Naive thymus-derived CD4-positive, alpha-beta T cell (primary cell): ENCODE measurements at regions not wholly inside any gene's neighbourhood (a gene's known extent, or its start where the extent isn't known, plus 50 kb on each side); places are given as distances from the start of the nearest gene placed in this dataset.

Source experiments
- ATAC-seq: fragments of 150-1000 bp; cut with Tn5 transposase; 2 replicates; pipeline ENCODE4 v1.10.0; 2021; ENCODE audit warnings: mild to moderate bottlenecking, moderate library complexity
- CTCF ChIA-PET: fragments of 350-600 bp; sonication (Branson Sonifier 250); formaldehyde crosslinking; loops from one replicate; lab custom pipeline; 2021; ENCODE audit warnings: antibody characterized with exemption; lab: Charles Lee
- POLR2A ChIA-PET: fragments of 350-600 bp; sonication (Branson Sonifier 250); formaldehyde crosslinking; loops from one replicate; lab custom pipeline; 2021; ENCODE audit warnings: antibody characterized with exemption, inconsistent platforms; lab: Charles Lee
- DNase-seq, 9 donors: peaks; one replicate each; pipeline versions ENCODE4 v3.0.0 to v3.0.0-alpha.2; 2020 to 2022; ENCODE audit warnings: mixed read lengths in 1 of 9
- H3K27ac ChIP-seq: one replicate; pipeline ENCODE4 v1.7.0; 2013; ENCODE audit warnings: mild to moderate bottlenecking, low read depth, low read length, moderate library complexity
- H3K27me3 ChIP-seq, 2 donors: one replicate each; pipeline ENCODE4 v1.7.0; 2013; ENCODE audit warnings: low read length in 2 of 2, mild to moderate bottlenecking in 2 of 2, moderate library complexity in 2 of 2; ENCODE audit not compliant: control insufficient read depth in 2 of 2, insufficient read depth in 2 of 2
- H3K36me3 ChIP-seq, 3 experiments: 1 replicate in 2 of 3; 2 replicates in 1 of 3; pipeline ENCODE4 v1.7.0; 2013; ENCODE audit warnings: low read length in 3 of 3, mild to moderate bottlenecking in 3 of 3, moderate library complexity in 1 of 3; ENCODE audit not compliant: insufficient read depth in 3 of 3, control insufficient read depth in 2 of 3
- H3K4me1 ChIP-seq, 2 donors: one replicate each; pipeline ENCODE4 v1.7.0; 2013; ENCODE audit warnings: low read length in 2 of 2, mild to moderate bottlenecking in 2 of 2, moderate library complexity in 1 of 2; ENCODE audit not compliant: control insufficient read depth in 2 of 2, insufficient read depth in 2 of 2
- H3K4me3 ChIP-seq: 2 replicates; pipeline ENCODE4 v1.7.0; 2013; ENCODE audit warnings: mild to moderate bottlenecking, low read length
- H3K9me3 ChIP-seq, 3 experiments: 1 replicate in 2 of 3; 2 replicates in 1 of 3; pipeline ENCODE4 v1.7.0; 2013; ENCODE audit warnings: low read length in 3 of 3; ENCODE audit not compliant: control insufficient read depth in 2 of 3
- H3K27ac Mint-ChIP-seq, 9 donors: one replicate each; pipeline ENCODE4 v1.8.0; 2020 to 2022; ENCODE audit warnings: mixed read lengths in 9 of 9, mild to moderate bottlenecking in 8 of 9, moderate library complexity in 5 of 9, inconsistent platforms in 2 of 9
- H3K27me3 Mint-ChIP-seq, 5 donors: one replicate each; pipeline ENCODE4 v1.8.0; 2021 to 2022; ENCODE audit warnings: mixed read lengths in 5 of 5, mild to moderate bottlenecking in 1 of 5
- H3K36me3 Mint-ChIP-seq, 5 donors: one replicate each; pipeline ENCODE4 v1.8.0; 2020 to 2022; ENCODE audit warnings: mixed read lengths in 5 of 5, mild to moderate bottlenecking in 3 of 5, inconsistent platforms in 1 of 5
- H3K4me1 Mint-ChIP-seq, 7 donors: one replicate each; pipeline ENCODE4 v1.8.0; 2020 to 2022; ENCODE audit warnings: mixed read lengths in 7 of 7, mild to moderate bottlenecking in 3 of 7, inconsistent platforms in 1 of 7
- H3K4me3 Mint-ChIP-seq, 10 donors: one replicate each; pipeline ENCODE4 v1.8.0; 2020 to 2022; ENCODE audit warnings: mild to moderate bottlenecking in 10 of 10, mixed read lengths in 10 of 10, moderate library complexity in 6 of 10, inconsistent platforms in 2 of 10
- H3K9me3 Mint-ChIP-seq, 11 donors: one replicate each; pipeline ENCODE4 v1.8.0; 2020 to 2022; ENCODE audit warnings: mixed read lengths in 11 of 11, mild to moderate bottlenecking in 4 of 11, inconsistent platforms in 1 of 11, moderate library complexity in 1 of 11
- intact Hi-C, 2 donors: fragments of 100-400 bp; cut with micrococcal nuclease; formaldehyde crosslinking; loops; one replicate each; pipeline ENCODE4 v1.15.1; 2023

DNA sequence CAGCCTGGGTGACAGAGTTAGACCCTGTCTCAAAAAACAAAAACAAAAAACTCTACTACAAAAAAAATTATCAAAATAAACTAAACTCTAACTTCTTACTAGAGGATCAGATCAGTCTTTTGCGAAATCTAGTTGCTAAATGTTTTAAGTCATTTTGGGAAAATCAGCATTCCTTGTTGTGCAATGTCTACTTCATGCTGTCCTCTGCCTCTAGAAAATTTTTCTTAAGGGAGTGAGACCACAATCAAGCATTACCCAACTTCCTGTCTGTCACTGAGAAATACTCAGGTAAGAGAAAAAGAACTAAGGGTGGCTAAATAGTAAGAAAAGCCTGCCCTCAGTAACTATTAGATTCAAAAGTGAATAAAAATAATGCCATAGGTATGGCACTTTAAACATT is 67.2 kb upstream of the FOXD3 start:
- Mint-ChIP-seq H3K36me3 (no peaks in the 10 kb centered on the region), H3K27ac (no peak overlapping the region), H3K27me3 (peaks cover 3 to 24% (median 12%) of the 10 kb centered on the region in 5 donors), H3K9me3 (peaks cover 0 to 4% (median 0%) of the 10 kb centered on the region in 11 donors), H3K4me1 (no peaks in the 10 kb centered on the region), H3K4me3 (no peak overlapping the region)
- no peak overlapping the region for H3K27ac ChIP-seq
- H3K4me1 ChIP-seq, result no peaks in the 10 kb centered on the region
- DNase-seq (no peak), ATAC-seq (no peak)
- no peaks in the 10 kb centered on the region for H3K27me3 ChIP-seq
- H3K9me3 ChIP-seq, result no peaks in the 10 kb centered on the region
- POLR2A ChIA-PET, result no interaction called here
- CTCF ChIA-PET, result no interaction called here
- H3K4me3 ChIP-seq, result no peak overlapping the region
- no peaks in the 10 kb centered on the region for H3K36me3 ChIP-seq
- intact Hi-C loops, result no loop called here

DNA sequence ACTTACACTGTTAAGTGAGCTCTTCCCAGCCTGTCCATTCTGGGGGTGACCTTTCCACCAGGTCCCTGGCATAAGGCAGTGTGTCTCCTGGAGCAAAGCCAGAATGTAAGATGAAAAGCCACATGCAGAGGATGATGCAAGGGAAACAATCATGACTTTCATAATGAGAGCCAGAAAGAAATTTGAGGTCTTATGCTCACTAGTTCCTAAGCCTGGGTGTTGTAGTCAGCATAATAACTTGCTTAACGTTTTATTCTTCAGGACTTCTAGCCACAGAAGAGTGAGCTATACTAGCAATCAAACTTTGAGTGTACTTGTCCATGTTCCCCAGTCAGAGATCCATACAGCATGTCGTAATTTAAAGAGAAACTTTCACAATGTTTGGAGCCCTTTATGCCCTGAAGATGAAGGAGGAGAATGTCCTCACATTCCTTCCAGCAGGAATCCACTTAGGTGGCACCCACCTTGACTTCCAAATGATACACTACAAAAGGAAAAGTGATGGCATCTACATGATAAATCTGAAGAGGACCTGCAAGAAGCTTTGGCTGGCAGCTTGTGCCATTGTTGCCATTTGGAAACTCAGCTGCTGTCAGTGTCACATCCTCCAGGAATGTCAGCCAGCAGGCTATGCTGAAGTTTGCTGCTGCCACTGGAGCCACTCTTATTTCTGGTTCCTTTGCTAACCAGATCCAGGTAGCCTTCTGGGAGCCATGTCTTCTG is 60.5 kb upstream of the FOXD3 start:
- Mint-ChIP-seq H3K9me3 (peaks cover 0 to 4% (median 0%) of the 10 kb centered on the region in 11 donors), H3K4me1 (no peaks in the 10 kb centered on the region), H3K36me3 (no peaks in the 10 kb centered on the region), H3K4me3 (no peak overlapping the region), H3K27me3 (peaks cover 3 to 51% (median 38%) of the 10 kb centered on the region in 5 donors), H3K27ac (no peak overlapping the region)
- H3K4me1 ChIP-seq, result no peaks in the 10 kb centered on the region
- H3K36me3 ChIP-seq, result no peaks in the 10 kb centered on the region
- POLR2A ChIA-PET, result no interaction called here
- H3K4me3 ChIP-seq, result no peak overlapping the region
- H3K27ac ChIP-seq, result no peak overlapping the region
- no peaks in the 10 kb centered on the region for H3K9me3 ChIP-seq
- H3K27me3 ChIP-seq, result no peaks in the 10 kb centered on the region
- CTCF ChIA-PET, result no interaction called here
- no peak for ATAC-seq
- no peak for DNase-seq
- intact Hi-C loops, result no loop called here

DNA sequence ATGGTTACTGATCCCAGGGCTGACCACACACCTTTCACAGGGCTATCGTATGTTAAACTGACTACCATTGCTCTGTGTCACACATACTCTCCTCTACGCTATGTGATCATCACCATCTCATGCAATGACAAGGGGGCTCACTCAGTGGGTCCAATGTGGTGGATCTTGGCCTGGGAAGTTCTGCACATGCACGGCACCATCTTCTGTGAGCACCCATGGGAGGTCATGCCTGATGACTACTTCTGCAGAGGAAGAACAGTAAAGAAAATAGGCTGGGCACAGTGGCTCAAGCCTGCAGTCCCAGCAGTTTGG is 60.0 kb upstream of the FOXD3 start:
- intact Hi-C loops, result no loop called here
- ChIA-PET CTCF (no interaction called here), POLR2A (no interaction called here)
- Mint-ChIP-seq H3K27ac (no peak overlapping the region), H3K4me1 (no peaks in the 10 kb centered on the region), H3K27me3 (peaks cover 2 to 49% (median 36%) of the 10 kb centered on the region in 5 donors), H3K4me3 (no peak overlapping the region), H3K36me3 (no peaks in the 10 kb centered on the region), H3K9me3 (peaks cover 0 to 4% (median 0%) of the 10 kb centered on the region in 11 donors)
- Histone ChIP-seq H3K27me3 (no peaks in the 10 kb centered on the region), H3K4me1 (no peaks in the 10 kb centered on the region), H3K36me3 (no peaks in the 10 kb centered on the region), H3K27ac (no peak overlapping the region), H3K4me3 (no peak overlapping the region), H3K9me3 (no peaks in the 10 kb centered on the region)
- no peak for DNase-seq
- no peak for ATAC-seq

DNA sequence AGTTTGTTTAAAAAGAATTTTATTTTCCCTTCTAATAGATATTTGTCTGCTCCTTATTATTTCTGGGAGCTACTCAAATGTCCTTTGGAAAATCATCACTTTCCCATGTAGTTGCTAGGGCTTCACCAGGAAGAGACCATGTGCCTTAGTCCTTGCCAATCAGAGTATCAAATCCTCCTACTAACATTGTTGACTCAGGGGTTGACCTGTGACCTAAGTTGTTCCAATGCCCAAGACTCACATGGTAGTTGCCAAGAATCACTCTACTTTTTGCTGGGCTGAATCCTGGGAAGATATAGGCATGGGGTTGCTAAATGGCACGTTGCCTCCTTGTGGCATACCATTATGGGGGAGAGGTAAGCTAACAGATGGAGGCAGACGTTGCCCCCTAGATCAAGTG is 58.2 kb upstream of the FOXD3 start:
- ChIA-PET CTCF (no interaction called here), POLR2A (no interaction called here)
- intact Hi-C loops, result no loop called here
- Mint-ChIP-seq H3K9me3 (peaks cover 0 to 4% (median 0%) of the 10 kb centered on the region in 11 donors), H3K27ac (no peak overlapping the region), H3K4me1 (no peaks in the 10 kb centered on the region), H3K36me3 (no peaks in the 10 kb centered on the region), H3K27me3 (peaks cover 4 to 57% (median 46%) of the 10 kb centered on the region in 5 donors), H3K4me3 (no peak overlapping the region)
- no peak overlapping the region for H3K4me3 ChIP-seq
- no peaks in the 10 kb centered on the region for H3K9me3 ChIP-seq
- H3K36me3 ChIP-seq, result no peaks in the 10 kb centered on the region
- H3K4me1 ChIP-seq, result no peaks in the 10 kb centered on the region
- no peak for DNase-seq
- no peaks in the 10 kb centered on the region for H3K27me3 ChIP-seq
- ATAC-seq, result no peak
- H3K27ac ChIP-seq, result no peak overlapping the region

DNA sequence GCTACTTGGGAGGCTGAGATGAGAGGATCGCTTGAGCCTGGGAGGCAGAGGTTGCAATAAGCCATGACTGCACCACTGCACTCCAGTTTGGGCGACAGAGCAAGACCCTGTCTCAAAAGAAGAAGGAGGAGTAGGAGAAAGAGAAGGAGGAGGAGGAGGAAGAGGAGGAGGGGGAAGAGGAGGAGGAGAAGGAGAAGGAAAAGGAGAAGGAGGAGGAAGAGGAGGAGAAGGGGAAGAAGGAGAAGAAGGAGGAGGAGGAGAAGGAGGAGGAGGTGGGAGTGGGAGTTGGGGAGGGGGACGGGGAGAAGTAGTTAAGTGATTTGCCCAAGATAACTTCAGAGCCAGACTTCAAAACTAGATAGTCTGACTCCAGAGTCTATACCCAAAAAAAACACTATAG is 55.5 kb upstream of the FOXD3 start:
- Histone ChIP-seq H3K4me1 (no peaks in the 10 kb centered on the region), H3K27me3 (no peaks in the 10 kb centered on the region), H3K9me3 (no peaks in the 10 kb centered on the region), H3K36me3 (no peaks in the 10 kb centered on the region), H3K4me3 (no peak overlapping the region), H3K27ac (no peak overlapping the region)
- ATAC-seq (no peak), DNase-seq (no peak)
- Mint-ChIP-seq H3K4me1 (no peaks in the 10 kb centered on the region), H3K4me3 (no peak overlapping the region), H3K27me3 (peaks cover 8 to 44% (median 38%) of the 10 kb centered on the region in 5 donors), H3K27ac (no peak overlapping the region), H3K36me3 (no peaks in the 10 kb centered on the region), H3K9me3 (no peaks in the 10 kb centered on the region)
- intact Hi-C loops, result no loop called here
- ChIA-PET CTCF (no interaction called here), POLR2A (no interaction called here)

DNA sequence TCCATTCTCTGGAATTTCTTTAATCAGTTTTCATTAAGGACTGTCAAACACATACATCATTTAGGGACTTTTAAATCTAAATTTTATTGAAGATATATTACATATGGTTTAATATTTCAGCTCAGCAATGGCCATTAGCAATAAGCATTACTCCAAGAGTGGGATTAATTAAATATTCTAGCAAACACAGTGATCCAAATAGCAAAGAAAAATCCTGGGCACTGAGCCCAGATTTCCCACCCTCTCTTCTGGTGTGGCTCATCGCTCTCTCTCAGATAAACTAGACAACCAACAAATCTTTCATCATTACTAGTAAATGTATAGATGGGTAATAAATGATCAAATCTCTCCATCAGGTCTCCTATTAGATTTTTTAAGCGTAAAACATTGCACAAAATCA is 53.5 kb upstream of the FOXD3 start:
- H3K4me1 Mint-ChIP-seq, result no peaks in the 10 kb centered on the region
- Histone ChIP-seq H3K4me3 (no peak overlapping the region), H3K27ac (no peak overlapping the region), H3K27me3 (peaks cover 0 to 3% of the 10 kb centered on the region in 2 donors), H3K9me3 (no peaks in the 10 kb centered on the region), H3K4me1 (no peaks in the 10 kb centered on the region), H3K36me3 (no peaks in the 10 kb centered on the region)
- no peak overlapping the region for H3K4me3 Mint-ChIP-seq
- no peak overlapping the region for H3K27ac Mint-ChIP-seq
- intact Hi-C loops, result no loop called here
- ChIA-PET POLR2A (no interaction called here), CTCF (no interaction called here)
- DNase-seq (no peak), ATAC-seq (no peak)
- no peaks in the 10 kb centered on the region for H3K36me3 Mint-ChIP-seq
- no peaks in the 10 kb centered on the region for H3K9me3 Mint-ChIP-seq
- H3K27me3 Mint-ChIP-seq, result peaks cover 14 to 42% (median 27%) of the 10 kb centered on the region in 5 donors

DNA sequence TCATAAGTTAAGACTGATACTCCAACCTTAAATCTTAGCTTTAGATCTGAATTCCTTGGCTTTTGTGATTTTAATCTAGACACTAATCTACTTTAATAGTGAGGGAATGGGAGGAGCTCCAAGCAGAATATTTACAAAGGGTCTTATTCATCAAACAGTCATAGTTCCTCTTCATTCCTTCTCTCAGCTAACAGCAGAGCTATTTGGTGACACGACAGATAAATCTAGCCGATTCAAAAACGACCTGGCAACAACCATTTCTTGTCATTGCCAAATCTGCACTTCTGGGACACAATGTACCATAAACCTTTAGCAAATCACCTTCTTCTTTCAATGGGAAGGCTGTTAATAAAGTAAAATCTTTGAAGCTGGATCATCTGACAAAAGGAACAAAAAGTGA is 52.8 kb upstream of the FOXD3 start:
- Histone ChIP-seq H3K27ac (no peak overlapping the region), H3K4me3 (no peak overlapping the region), H3K27me3 (peaks cover 0 to 3% of the 10 kb centered on the region in 2 donors), H3K9me3 (no peaks in the 10 kb centered on the region), H3K4me1 (no peaks in the 10 kb centered on the region), H3K36me3 (no peaks in the 10 kb centered on the region)
- ATAC-seq (no peak), DNase-seq (no peak)
- Mint-ChIP-seq H3K9me3 (no peaks in the 10 kb centered on the region), H3K27me3 (peaks cover 14 to 42% (median 29%) of the 10 kb centered on the region in 5 donors), H3K4me1 (no peaks in the 10 kb centered on the region), H3K27ac (no peak overlapping the region), H3K4me3 (no peak overlapping the region), H3K36me3 (no peaks in the 10 kb centered on the region)
- CTCF ChIA-PET, result no interaction called here
- POLR2A ChIA-PET, result no interaction called here
- intact Hi-C loops, result no loop called here
